WTC11 (cell line): ENCODE measurements at regions not wholly inside any gene's neighbourhood (a gene's known extent, or its start where the extent isn't known, plus 50 kb on each side); places are given as distances from the start of the nearest gene placed in this dataset.
A peak's percentile ranks its signal among the peaks of the same experiment; 100 is the strongest.

Experiments
- ATAC-seq: fragments of 200-7000 bp; cut with Tn5 transposase; 2 replicates; pipeline ENCODE4 v1.10.0; 2021; ENCODE audit warnings: mild to moderate bottlenecking, moderate library complexity
- CTCF ChIA-PET: fragments of 300-600 bp; sonication (Branson Sonifier 250); formaldehyde crosslinking; loops from one replicate; lab custom pipeline; 2021; ENCODE audit warnings: antibody characterized with exemption; lab: Charles Lee
- POLR2A ChIA-PET: fragments of 350-600 bp; sonication (Branson Sonifier 250); formaldehyde crosslinking; loops from one replicate; lab custom pipeline; 2021; ENCODE audit warnings: antibody characterized with exemption; lab: Charles Lee
- DNase-seq: peaks from one replicate; pipeline ENCODE4 v3.0.0; 2021; ENCODE audit warnings: low spot score
- H3K27ac Mint-ChIP-seq: 2 replicates; pipeline ENCODE4 v1.8.0; 2021; ENCODE audit warnings: mixed read lengths
- H3K27me3 Mint-ChIP-seq: 2 replicates; pipeline ENCODE4 v1.8.0; 2021; ENCODE audit warnings: low read depth, mild to moderate bottlenecking, moderate library complexity, mixed read lengths
- H3K36me3 Mint-ChIP-seq: 2 replicates; pipeline ENCODE4 v1.8.0; 2021; ENCODE audit warnings: mixed read lengths
- H3K4me1 Mint-ChIP-seq: 2 replicates; pipeline ENCODE4 v1.8.0; 2022; ENCODE audit warnings: mixed read lengths
- H3K4me3 Mint-ChIP-seq: 2 replicates; pipeline ENCODE4 v1.8.0; 2021; ENCODE audit warnings: mild to moderate bottlenecking, moderate library complexity, mixed read lengths
- H3K9me3 Mint-ChIP-seq: 2 replicates; pipeline ENCODE4 v1.8.0; 2021; ENCODE audit warnings: mixed read lengths
- AR ChIP-seq: fragments of 250-450 bp; sonication (Bioruptor Pico); IDR thresholded peaks from 2 replicates; pipeline ENCODE4 v1.9.0; 2021; ENCODE audit warnings: mild to moderate bottlenecking
- ATF1 ChIP-seq: sonication (generic); formaldehyde crosslinking; IDR thresholded peaks from 2 replicates; pipeline ENCODE4 v1.8.1; 2023; ENCODE audit warnings: mild to moderate bottlenecking, moderate library complexity, missing genetic modification reagents
- ATF6 ChIP-seq: sonication (generic); formaldehyde crosslinking; IDR thresholded peaks from 2 replicates; pipeline ENCODE4 v1.8.1; 2023; ENCODE audit warnings: mild to moderate bottlenecking, missing genetic modification reagents
- CREM ChIP-seq: sonication (generic); formaldehyde crosslinking; IDR thresholded peaks from 2 replicates; pipeline ENCODE4 v1.8.1; 2022; ENCODE audit warnings: mild to moderate bottlenecking, missing genetic modification reagents, moderate library complexity
- EMX1 ChIP-seq: fragments of 250-450 bp; sonication (Bioruptor Pico); IDR thresholded peaks from 2 replicates; pipeline ENCODE4 v1.8.0; 2021; ENCODE audit warnings: mild to moderate bottlenecking
- ESRRA ChIP-seq: sonication (generic); formaldehyde crosslinking; IDR thresholded peaks from 2 replicates; pipeline ENCODE4 v1.8.1; 2022; ENCODE audit warnings: mild to moderate bottlenecking, missing genetic modification reagents, borderline replicate concordance
- GABPB1 ChIP-seq: sonication (generic); formaldehyde crosslinking; IDR thresholded peaks from 2 replicates; pipeline ENCODE4 v1.8.1; 2023; ENCODE audit warnings: mild to moderate bottlenecking, missing genetic modification reagents
- NFATC4 ChIP-seq: fragments of 250-450 bp; sonication (Bioruptor Pico); IDR thresholded peaks from 2 replicates; pipeline ENCODE4 v1.9.0; 2021; ENCODE audit warnings: mild to moderate bottlenecking
- PRRX2 ChIP-seq: fragments of 250-450 bp; sonication (Bioruptor Pico); IDR thresholded peaks from 2 replicates; pipeline ENCODE4 v1.8.0; 2021; ENCODE audit warnings: mild to moderate bottlenecking
- ZNF121 ChIP-seq: sonication (generic); formaldehyde crosslinking; IDR thresholded peaks from 2 replicates; pipeline ENCODE4 v1.8.0; 2023; ENCODE audit warnings: missing genetic modification reagents
- ZNF232 ChIP-seq: sonication (generic); formaldehyde crosslinking; IDR thresholded peaks from 2 replicates; pipeline ENCODE4 v1.8.0; 2022; ENCODE audit warnings: mild to moderate bottlenecking, missing genetic modification reagents
- ZNF416 ChIP-seq: fragments of 250-450 bp; sonication (Bioruptor Pico); IDR thresholded peaks from 2 replicates; pipeline ENCODE4 v1.9.0; 2021; ENCODE audit warnings: mild to moderate bottlenecking, inconsistent platforms
- ZNF532 ChIP-seq: fragments of 250-450 bp; sonication (Bioruptor Pico); IDR thresholded peaks from 2 replicates; pipeline ENCODE4 v1.9.0; 2021; ENCODE audit warnings: mild to moderate bottlenecking, borderline replicate concordance
- ZNF671 ChIP-seq: fragments of 250-450 bp; sonication (Bioruptor Pico); IDR thresholded peaks from 2 replicates; pipeline ENCODE4 v1.8.0; 2021; ENCODE audit warnings: mild to moderate bottlenecking
- TF ChIP-seq, protein P1 (sequence below): fragments of 250-450 bp; sonication (Bioruptor Pico); IDR thresholded peaks from 2 replicates; pipeline ENCODE4 v1.8.0; 2021; ENCODE audit warnings: mild to moderate bottlenecking
- TF ChIP-seq, protein P2 (sequence below): sonication (generic); formaldehyde crosslinking; IDR thresholded peaks from 2 replicates; pipeline ENCODE4 v1.8.1; 2023; ENCODE audit warnings: mild to moderate bottlenecking, missing genetic modification reagents
- TF ChIP-seq, protein P3 (sequence below): sonication (generic); formaldehyde crosslinking; IDR thresholded peaks from 2 replicates; pipeline ENCODE4 v1.8.1; 2023; ENCODE audit warnings: mild to moderate bottlenecking, moderate library complexity, missing genetic modification reagents
- TF ChIP-seq, protein P4 (sequence below): fragments of 250-450 bp; sonication (Bioruptor Pico); conservative IDR thresholded peaks from 2 replicates; pipeline ENCODE4 v1.9.0; 2021; ENCODE audit warnings: mild to moderate bottlenecking

DNA sequence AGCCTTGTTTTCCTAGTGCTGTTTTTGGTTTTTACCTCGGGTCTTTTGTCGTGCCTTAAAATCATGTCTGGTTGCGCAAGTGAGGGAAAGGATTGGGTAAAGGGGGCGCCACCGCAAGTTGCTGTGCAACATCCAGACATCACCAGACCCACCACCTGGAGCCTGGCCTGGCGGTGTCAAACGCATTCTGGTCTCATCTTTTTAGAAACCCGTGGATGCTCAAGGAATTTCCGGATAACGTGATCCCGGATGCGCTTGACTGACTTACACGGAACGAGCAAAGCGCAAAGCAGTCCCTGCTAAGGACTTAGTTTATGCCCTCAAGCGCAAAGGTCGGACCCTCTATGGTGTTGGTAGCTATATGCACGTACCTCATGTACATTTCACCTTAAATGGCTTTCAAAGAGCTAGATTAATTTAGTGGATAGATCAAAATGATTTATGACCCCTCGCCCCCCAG is 105.2 kb downstream of the OR2B2 start:
- no peak for TF ChIP-seq CREM (CRISPR knock-in tag)
- TF ChIP-seq, protein P1, sequence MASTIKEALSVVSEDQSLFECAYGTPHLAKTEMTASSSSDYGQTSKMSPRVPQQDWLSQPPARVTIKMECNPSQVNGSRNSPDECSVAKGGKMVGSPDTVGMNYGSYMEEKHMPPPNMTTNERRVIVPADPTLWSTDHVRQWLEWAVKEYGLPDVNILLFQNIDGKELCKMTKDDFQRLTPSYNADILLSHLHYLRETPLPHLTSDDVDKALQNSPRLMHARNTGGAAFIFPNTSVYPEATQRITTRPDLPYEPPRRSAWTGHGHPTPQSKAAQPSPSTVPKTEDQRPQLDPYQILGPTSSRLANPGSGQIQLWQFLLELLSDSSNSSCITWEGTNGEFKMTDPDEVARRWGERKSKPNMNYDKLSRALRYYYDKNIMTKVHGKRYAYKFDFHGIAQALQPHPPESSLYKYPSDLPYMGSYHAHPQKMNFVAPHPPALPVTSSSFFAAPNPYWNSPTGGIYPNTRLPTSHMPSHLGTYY (CRISPR knock-in tag) = peak; percentile 84
- no peak for TF ChIP-seq ATF6 (CRISPR knock-in tag)
- TF ChIP-seq ESRRA (CRISPR knock-in tag) = no peak
- peak; percentile 94 for TF ChIP-seq ZNF671 (CRISPR knock-in tag)
- peak; percentile 95 for TF ChIP-seq AR
- TF ChIP-seq, protein P2, sequence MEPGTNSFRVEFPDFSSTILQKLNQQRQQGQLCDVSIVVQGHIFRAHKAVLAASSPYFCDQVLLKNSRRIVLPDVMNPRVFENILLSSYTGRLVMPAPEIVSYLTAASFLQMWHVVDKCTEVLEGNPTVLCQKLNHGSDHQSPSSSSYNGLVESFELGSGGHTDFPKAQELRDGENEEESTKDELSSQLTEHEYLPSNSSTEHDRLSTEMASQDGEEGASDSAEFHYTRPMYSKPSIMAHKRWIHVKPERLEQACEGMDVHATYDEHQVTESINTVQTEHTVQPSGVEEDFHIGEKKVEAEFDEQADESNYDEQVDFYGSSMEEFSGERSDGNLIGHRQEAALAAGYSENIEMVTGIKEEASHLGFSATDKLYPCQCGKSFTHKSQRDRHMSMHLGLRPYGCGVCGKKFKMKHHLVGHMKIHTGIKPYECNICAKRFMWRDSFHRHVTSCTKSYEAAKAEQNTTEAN (CRISPR knock-in tag) = 0 out of 2 replicates have a peak, but pooled peaks have one; percentile 3
- peak; percentile 89 for TF ChIP-seq NFATC4 (CRISPR knock-in tag)
- peak; percentile 68; the same call in 1 of the 2 replicates for TF ChIP-seq ZNF416 (CRISPR knock-in tag)
- peak; percentile 97 for TF ChIP-seq PRRX2 (CRISPR knock-in tag)
- no peak for TF ChIP-seq ZNF121 (CRISPR knock-in tag)
- TF ChIP-seq, protein P3, sequence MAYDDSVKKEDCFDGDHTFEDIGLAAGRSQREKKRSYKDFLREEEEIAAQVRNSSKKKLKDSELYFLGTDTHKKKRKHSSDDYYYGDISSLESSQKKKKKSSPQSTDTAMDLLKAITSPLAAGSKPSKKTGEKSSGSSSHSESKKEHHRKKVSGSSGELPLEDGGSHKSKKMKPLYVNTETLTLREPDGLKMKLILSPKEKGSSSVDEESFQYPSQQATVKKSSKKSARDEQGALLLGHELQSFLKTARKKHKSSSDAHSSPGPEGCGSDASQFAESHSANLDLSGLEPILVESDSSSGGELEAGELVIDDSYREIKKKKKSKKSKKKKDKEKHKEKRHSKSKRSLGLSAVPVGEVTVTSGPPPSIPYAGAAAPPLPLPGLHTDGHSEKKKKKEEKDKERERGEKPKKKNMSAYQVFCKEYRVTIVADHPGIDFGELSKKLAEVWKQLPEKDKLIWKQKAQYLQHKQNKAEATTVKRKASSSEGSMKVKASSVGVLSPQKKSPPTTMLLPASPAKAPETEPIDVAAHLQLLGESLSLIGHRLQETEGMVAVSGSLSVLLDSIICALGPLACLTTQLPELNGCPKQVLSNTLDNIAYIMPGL (CRISPR knock-in tag) = peak; percentile 31
- TF ChIP-seq, protein P4, sequence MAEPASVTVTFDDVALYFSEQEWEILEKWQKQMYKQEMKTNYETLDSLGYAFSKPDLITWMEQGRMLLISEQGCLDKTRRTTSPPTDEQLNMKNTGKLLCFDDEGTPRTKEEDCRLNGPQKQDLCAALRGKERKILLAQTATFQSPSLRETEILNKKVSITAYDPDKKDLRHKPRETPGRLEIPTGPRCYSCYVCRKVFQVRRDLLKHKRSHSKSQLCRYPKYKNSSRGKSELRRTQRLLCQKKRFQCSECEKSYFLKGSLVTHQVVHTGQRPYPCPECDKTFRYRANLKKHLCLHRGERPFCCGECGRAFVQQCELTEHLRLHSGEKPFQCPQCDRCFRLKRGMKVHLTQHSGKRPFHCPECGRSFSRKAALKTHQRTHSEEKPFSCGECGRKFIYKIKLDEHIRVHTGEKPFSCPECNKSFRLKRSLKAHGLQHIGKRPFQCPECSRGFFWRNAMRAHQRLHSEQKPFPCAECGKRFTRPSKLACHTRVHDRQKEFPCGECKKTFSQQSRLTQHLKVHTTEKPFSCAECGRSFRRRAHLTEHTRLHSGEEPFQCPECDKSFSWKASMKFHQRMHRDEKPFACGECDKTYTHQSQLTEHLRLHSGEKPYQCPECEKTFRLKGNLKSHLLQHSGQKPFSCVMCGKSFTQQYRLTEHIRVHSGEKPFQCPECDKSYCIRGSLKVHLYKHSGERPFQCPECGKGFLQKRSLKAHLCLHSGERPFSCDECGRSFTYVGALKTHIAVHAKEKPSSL (CRISPR knock-in tag) = peak; percentile 91
- TF ChIP-seq ATF1 = no peak
- TF ChIP-seq ZNF532 (CRISPR knock-in tag) = peak; percentile 95
- peak; percentile 35; the same call in 1 of the 2 replicates for TF ChIP-seq GABPB1 (CRISPR knock-in tag)
- 0 out of 2 replicates have a peak, but pooled peaks have one; percentile 18 for TF ChIP-seq ZNF232 (CRISPR knock-in tag)
- peak; percentile 95 for TF ChIP-seq EMX1 (CRISPR knock-in tag)
- H3K27ac Mint-ChIP-seq = peak overlapping the region; percentile 99
- DNase-seq (peak; percentile 39), ATAC-seq (peak; percentile 3; the same call in 1 of the 2 replicates)
- H3K36me3 Mint-ChIP-seq = peaks cover 7% of the 10 kb centered on the region
- no peaks in the 10 kb centered on the region for H3K9me3 Mint-ChIP-seq
- H3K4me1 Mint-ChIP-seq = peaks cover 24% of the 10 kb centered on the region
- ChIA-PET CTCF (interaction anchor here (1.5 to 2.0 kb wide), 2 partner anchors 11 to 34 kb away, joined by 5 to 16 read pairs; no protein-coding TSS in a partner anchor), POLR2A (interaction anchor here (0.6 to 10.5 kb wide), 34 partner anchors 8 to 1787 kb away, joined by 3 to 434 read pairs (median 9); partner anchors contain the start of gene ZSCAN31)
- H3K27me3 Mint-ChIP-seq = peaks cover 3% of the 10 kb centered on the region
- H3K4me3 Mint-ChIP-seq = peak overlapping the region; percentile 98
